K562 (cell line): ENCODE measurements at regions not wholly inside any gene's neighbourhood (a gene's known extent, or its start where the extent isn't known, plus 50 kb on each side); places are given as distances from the start of the nearest gene placed in this dataset.

Experiments used
- ARNT ChIP-seq, 2 experiments: fragments of 450-650 bp; IDR thresholded peaks; 2 replicates each; pipeline ENCODE4 v1.6.1; 2016; ENCODE audit warnings: mild to moderate bottlenecking in 1 of 2
- ATF7 ChIP-seq: fragments of 450-650 bp; IDR thresholded peaks from 2 replicates; pipeline ENCODE4 v1.7.1; 2014; ENCODE audit warnings: mild to moderate bottlenecking, moderate library complexity
- CTBP1 ChIP-seq: fragments of 450-650 bp; IDR thresholded peaks from 2 replicates; pipeline ENCODE4 v1.6.1; 2016; ENCODE audit warnings: borderline replicate concordance
- FOSL1 ChIP-seq: fragments of 200-800 bp; sonication (Bioruptor generic); conservative IDR thresholded peaks from 2 replicates; pipeline ENCODE4 v1.6.1; 2016; ENCODE audit warnings: missing genetic modification characterization, missing compliant biosample characterization
- GABPB1 ChIP-seq: sonication (generic); formaldehyde crosslinking; IDR thresholded peaks from 2 replicates; pipeline ENCODE4 v1.8.0; 2022; ENCODE audit warnings: mild to moderate bottlenecking, missing genetic modification reagents
- HDAC2 ChIP-seq: fragments of 450-650 bp; IDR thresholded peaks from 2 replicates; pipeline ENCODE4 v1.6.1; 2016; ENCODE audit warnings: mild to moderate bottlenecking
- HOXB6 ChIP-seq: fragments of 250-450 bp; sonication (Bioruptor Pico); IDR thresholded peaks from 2 replicates; pipeline ENCODE4 v1.5.1; 2022; ENCODE audit warnings: mild to moderate bottlenecking, borderline replicate concordance
- KAT2B ChIP-seq: IDR thresholded peaks from one replicate; pipeline ENCODE4 v1.6.1; 2012; ENCODE audit warnings: low read depth, mild to moderate bottlenecking, control low read depth, inconsistent platforms, low read length, moderate library complexity
- LEF1 ChIP-seq: fragments of 450-650 bp; IDR thresholded peaks from 2 replicates; pipeline ENCODE4 v1.6.1; 2016; ENCODE audit warnings: mild to moderate bottlenecking
- MTA3 ChIP-seq: fragments of 450-650 bp; formaldehyde crosslinking; IDR thresholded peaks from 2 replicates; pipeline ENCODE4 v1.6.1; 2017; ENCODE audit warnings: mild to moderate bottlenecking, borderline replicate concordance
- NFIC ChIP-seq: fragments of 450-650 bp; IDR thresholded peaks from 2 replicates; pipeline ENCODE4 v1.6.1; 2017; ENCODE audit warnings: mild to moderate bottlenecking, inconsistent platforms
- RNF2 ChIP-seq: sonication (generic); IDR thresholded peaks from 2 replicates; pipeline ENCODE4 v1.6.1; 2016
- SAFB ChIP-seq: fragments of 200-400 bp; formaldehyde crosslinking; IDR thresholded peaks from 2 replicates; pipeline ENCODE4 v1.6.1; 2017; ENCODE audit warnings: low read depth, low read length, borderline replicate concordance
- TAL1 ChIP-seq: fragments of 450-650 bp; IDR thresholded peaks from 2 replicates; pipeline ENCODE4 v1.6.1; 2016; ENCODE audit warnings: mild to moderate bottlenecking
- TBP ChIP-seq: optimal IDR thresholded peaks from 2 replicates; pipeline ENCODE3; 2011; ENCODE audit warnings: low read depth, low read length, improper control_type of control experiment
- TOE1 ChIP-seq, 2 experiments: fragments of 450-650 bp in 1 of 2; sonication (generic) in 1 of 2; formaldehyde crosslinking in 1 of 2; IDR thresholded peaks; 2 replicates each; pipeline versions ENCODE4 v1.7.1 to v1.8.0; 2016 to 2022; ENCODE audit warnings: borderline replicate concordance in 2 of 2, mild to moderate bottlenecking in 2 of 2, antibody characterized with exemption in 1 of 2, inconsistent platforms in 1 of 2, low read depth in 1 of 2, missing genetic modification reagents in 1 of 2, moderate library complexity in 1 of 2
- ZBED1 ChIP-seq: IDR thresholded peaks from 2 replicates; pipeline ENCODE4 v1.6.1; 2014
- ZFP30 ChIP-seq: fragments of 250-450 bp; sonication (Bioruptor Pico); IDR thresholded peaks from 2 replicates; pipeline ENCODE4 v1.8.0; 2022; ENCODE audit warnings: moderate library complexity, mild to moderate bottlenecking, inconsistent platforms, borderline replicate concordance
- TF ChIP-seq, protein P1 (sequence below), 2 experiments: IDR thresholded peaks in 1 of 2; conservative IDR thresholded peaks in 1 of 2; 2 replicates each; pipeline ENCODE4 v1.6.1; 2016; ENCODE audit warnings: low read depth in 2 of 2, mild to moderate bottlenecking in 1 of 2, missing compliant biosample characterization in 1 of 2, missing genetic modification characterization in 1 of 2, moderate library complexity in 1 of 2
- TF ChIP-seq, protein P2 (sequence below): fragments of 450-650 bp; IDR thresholded peaks from 2 replicates; pipeline ENCODE4 v1.6.1; 2016; ENCODE audit warnings: antibody characterized with exemption
- TF ChIP-seq, protein P3 (sequence below): fragments of 450-650 bp; formaldehyde crosslinking; IDR thresholded peaks from 2 replicates; pipeline ENCODE4 v1.4.0; 2022; ENCODE audit warnings: missing genetic modification characterization
- TF ChIP-seq, protein P4 (sequence below), 2 experiments: IDR thresholded peaks; 2 replicates each; pipeline ENCODE4 v1.6.1; 2011; ENCODE audit warnings: borderline replicate concordance in 1 of 2, control low read depth in 1 of 2, low read depth in 1 of 2, low read length in 1 of 2, mild to moderate bottlenecking in 1 of 2, mixed read lengths in 1 of 2, moderate library complexity in 1 of 2; ENCODE audit not compliant: insufficient read depth in 1 of 2, insufficient read length in 1 of 2, poor library complexity in 1 of 2, severe bottlenecking in 1 of 2; ENCODE audit errors: extremely low read depth in 1 of 2

DNA sequence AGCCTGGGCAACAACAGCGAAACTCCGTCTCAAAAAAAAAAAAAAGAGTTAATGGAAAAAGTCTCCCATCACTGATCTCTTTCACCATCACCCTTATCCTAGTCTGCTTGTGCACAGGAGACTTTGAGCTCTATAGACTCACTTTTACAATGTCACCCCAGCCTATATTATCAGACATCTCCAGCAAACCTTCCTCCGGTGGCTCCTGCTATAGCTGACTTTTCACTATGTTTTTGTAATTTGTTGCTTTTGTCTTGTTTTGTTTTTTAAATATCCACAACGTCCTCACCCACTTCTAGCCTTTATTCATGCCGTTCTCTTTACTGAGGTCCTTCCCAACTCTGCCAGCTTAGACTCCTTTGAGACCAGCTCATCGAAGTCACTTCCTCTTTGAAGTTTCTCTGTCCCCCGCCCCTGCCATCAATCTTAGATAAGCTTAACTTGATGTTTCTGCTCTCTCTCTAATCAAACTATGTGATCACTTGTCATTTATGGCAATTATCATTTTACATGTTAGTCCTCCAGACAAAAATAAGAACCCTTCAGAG lies 82.7 kb upstream of the CHD2 start (continued):
- TF ChIP-seq, protein P1, sequence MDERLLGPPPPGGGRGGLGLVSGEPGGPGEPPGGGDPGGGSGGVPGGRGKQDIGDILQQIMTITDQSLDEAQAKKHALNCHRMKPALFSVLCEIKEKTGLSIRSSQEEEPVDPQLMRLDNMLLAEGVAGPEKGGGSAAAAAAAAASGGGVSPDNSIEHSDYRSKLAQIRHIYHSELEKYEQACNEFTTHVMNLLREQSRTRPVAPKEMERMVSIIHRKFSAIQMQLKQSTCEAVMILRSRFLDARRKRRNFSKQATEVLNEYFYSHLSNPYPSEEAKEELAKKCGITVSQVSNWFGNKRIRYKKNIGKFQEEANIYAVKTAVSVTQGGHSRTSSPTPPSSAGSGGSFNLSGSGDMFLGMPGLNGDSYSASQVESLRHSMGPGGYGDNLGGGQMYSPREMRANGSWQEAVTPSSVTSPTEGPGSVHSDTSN (CRISPR knock-in tag; IDR thresholded peaks at IDR 0.05; ENCODE audit: low read depth): no peak
- TF ChIP-seq, protein P1 (tag; conservative IDR thresholded peaks at IDR 0.05; ENCODE audit: low read depth): peak; percentile 90
- TF ChIP-seq TBP (no peak), HOXB6 (CRISPR knock-in tag) (no peak), SAFB (no peak), MTA3 (peak; percentile 60), FOSL1 (tag) (0 out of 2 replicates have a peak, but pooled peaks have one; percentile 9), TAL1 (0 out of 2 replicates have a peak, but pooled peaks have one; percentile 1), KAT2B (no peak), LEF1 (peak; percentile 87), ZBED1 (no peak), CTBP1 (peak; percentile 62; the same call in 1 of the 2 replicates), ATF7 (peak; percentile 46; the same call in 1 of the 2 replicates), ARNT (IDR thresholded peaks at IDR 0.05) (0 out of 4 replicates have a peak, but pooled peaks of 1 of the 2 experiments have one; percentile 48), RNF2 (no peak), GABPB1 (CRISPR knock-in tag) (0 out of 2 replicates have a peak, but pooled peaks have one; percentile 26), NFIC (peak; percentile 17; the same call in 1 of the 2 replicates), TOE1 (IDR thresholded peaks at IDR 0.05; ENCODE audit: borderline replicate concordance) (0 out of 2 replicates have a peak, but pooled peaks have one; percentile 39), TOE1 (CRISPR knock-in tag; IDR thresholded peaks at IDR 0.05; ENCODE audit: borderline replicate concordance, low read depth) (no peak), HDAC2 (0 out of 2 replicates have a peak, but pooled peaks have one; percentile 64), ZFP30 (CRISPR knock-in tag) (no peak)
- TF ChIP-seq, protein P2, sequence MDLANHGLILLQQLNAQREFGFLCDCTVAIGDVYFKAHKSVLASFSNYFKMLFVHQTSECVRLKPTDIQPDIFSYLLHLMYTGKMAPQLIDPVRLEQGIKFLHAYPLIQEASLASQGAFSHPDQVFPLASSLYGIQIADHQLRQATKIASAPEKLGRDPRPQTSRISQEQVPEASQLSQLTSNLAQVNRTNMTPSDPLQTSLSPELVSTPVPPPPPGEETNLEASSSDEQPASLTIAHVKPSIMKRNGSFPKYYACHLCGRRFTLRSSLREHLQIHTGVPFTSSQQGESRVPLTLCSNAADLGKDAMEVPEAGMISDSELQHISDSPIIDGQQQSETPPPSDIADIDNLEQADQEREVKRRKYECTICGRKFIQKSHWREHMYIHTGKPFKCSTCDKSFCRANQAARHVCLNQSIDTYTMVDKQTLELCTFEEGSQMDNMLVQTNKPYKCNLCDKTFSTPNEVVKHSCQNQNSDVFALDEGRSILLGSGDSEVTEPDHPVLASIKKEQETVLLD: peak; percentile 27; the same call in 1 of the 2 replicates
- TF ChIP-seq, protein P3, sequence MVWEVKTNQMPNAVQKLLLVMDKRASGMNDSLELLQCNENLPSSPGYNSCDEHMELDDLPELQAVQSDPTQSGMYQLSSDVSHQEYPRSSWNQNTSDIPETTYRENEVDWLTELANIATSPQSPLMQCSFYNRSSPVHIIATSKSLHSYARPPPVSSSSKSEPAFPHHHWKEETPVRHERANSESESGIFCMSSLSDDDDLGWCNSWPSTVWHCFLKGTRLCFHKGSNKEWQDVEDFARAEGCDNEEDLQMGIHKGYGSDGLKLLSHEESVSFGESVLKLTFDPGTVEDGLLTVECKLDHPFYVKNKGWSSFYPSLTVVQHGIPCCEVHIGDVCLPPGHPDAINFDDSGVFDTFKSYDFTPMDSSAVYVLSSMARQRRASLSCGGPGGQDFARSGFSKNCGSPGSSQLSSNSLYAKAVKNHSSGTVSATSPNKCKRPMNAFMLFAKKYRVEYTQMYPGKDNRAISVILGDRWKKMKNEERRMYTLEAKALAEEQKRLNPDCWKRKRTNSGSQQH (CRISPR knock-in tag): 0 out of 2 replicates have a peak, but pooled peaks have one; percentile 24
- TF ChIP-seq, protein P4, sequence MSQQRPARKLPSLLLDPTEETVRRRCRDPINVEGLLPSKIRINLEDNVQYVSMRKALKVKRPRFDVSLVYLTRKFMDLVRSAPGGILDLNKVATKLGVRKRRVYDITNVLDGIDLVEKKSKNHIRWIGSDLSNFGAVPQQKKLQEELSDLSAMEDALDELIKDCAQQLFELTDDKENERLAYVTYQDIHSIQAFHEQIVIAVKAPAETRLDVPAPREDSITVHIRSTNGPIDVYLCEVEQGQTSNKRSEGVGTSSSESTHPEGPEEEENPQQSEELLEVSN (IDR thresholded peaks at IDR 0.05; ENCODE audit: borderline replicate concordance in 1 of 2, extremely low read depth in 1 of 2, insufficient read depth in 1 of 2, insufficient read length in 1 of 2, low read depth in 1 of 2, low read length in 1 of 2, poor library complexity in 1 of 2, severe bottlenecking in 1 of 2): no peak
